ENCODE measurements at regions not wholly inside any gene's neighbourhood (a gene's known extent, or its start where the extent isn't known, plus 50 kb on each side); places are given as distances from the start of the nearest gene placed in this dataset.
"Not testable (repeated sequence)": the region's sequence is repeated elsewhere in the genome, so short reads cannot be mapped to it uniquely, and the experiment has no call there.

- no peak overlapping the region for H3K27ac Mint-ChIP-seq (ENCODE audit: unreplicated experiment)
- no peaks in the 10 kb centered on the region for H3K4me1 Mint-ChIP-seq (ENCODE audit: low read depth, unreplicated experiment)
- DNase-seq, result no peak
- no peak overlapping the region for H3K4me3 Mint-ChIP-seq (ENCODE audit: unreplicated experiment)
- H3K9me3 Mint-ChIP-seq (ENCODE audit: unreplicated experiment), result peaks cover 2% of the 10 kb centered on the region
- H3K36me3 Mint-ChIP-seq (ENCODE audit: unreplicated experiment), result no peaks in the 10 kb centered on the region
- TF ChIP-seq CTCF (IDR thresholded peaks at IDR 0.05; ENCODE audit: partially characterized antibody, unreplicated experiment), result no peak
- H3K27me3 Mint-ChIP-seq (ENCODE audit: unreplicated experiment), result no peaks in the 10 kb centered on the region
Observed at GRCh38 chr2:177000715-177001072, 211.9 kb upstream of the HNRNPA3 start.

- TF ChIP-seq CTCF (IDR thresholded peaks at IDR 0.05; ENCODE audit: partially characterized antibody, unreplicated experiment), result no peak
- DNase-seq, result no peak
- no peaks in the 10 kb centered on the region for H3K4me1 Mint-ChIP-seq (ENCODE audit: low read depth, unreplicated experiment)
- H3K36me3 Mint-ChIP-seq (ENCODE audit: unreplicated experiment), result peaks cover 3% of the 10 kb centered on the region
- H3K4me3 Mint-ChIP-seq (ENCODE audit: unreplicated experiment), result no peak overlapping the region
- peaks cover 2% of the 10 kb centered on the region for H3K9me3 Mint-ChIP-seq (ENCODE audit: unreplicated experiment)
- no peaks in the 10 kb centered on the region for H3K27me3 Mint-ChIP-seq (ENCODE audit: unreplicated experiment)
- H3K27ac Mint-ChIP-seq (ENCODE audit: unreplicated experiment), result no peak overlapping the region
Observed at GRCh38 chr2:177001334-177001733, 211.3 kb upstream of the HNRNPA3 start.

- H3K4me3 Mint-ChIP-seq (ENCODE audit: unreplicated experiment), result no peak overlapping the region
- H3K4me1 Mint-ChIP-seq (ENCODE audit: low read depth, unreplicated experiment), result no peaks in the 10 kb centered on the region
- no peaks in the 10 kb centered on the region for H3K27me3 Mint-ChIP-seq (ENCODE audit: unreplicated experiment)
- TF ChIP-seq CTCF (IDR thresholded peaks at IDR 0.05; ENCODE audit: partially characterized antibody, unreplicated experiment), result no peak
- DNase-seq, result no peak
- no peak overlapping the region for H3K27ac Mint-ChIP-seq (ENCODE audit: unreplicated experiment)
- H3K36me3 Mint-ChIP-seq (ENCODE audit: unreplicated experiment), result peaks cover 8% of the 10 kb centered on the region
- peaks cover 2% of the 10 kb centered on the region for H3K9me3 Mint-ChIP-seq (ENCODE audit: unreplicated experiment)
Observed at GRCh38 chr2:177002983-177003382, 209.6 kb upstream of the HNRNPA3 start.

GRCh38 chr2:177007726-177008125 lies 204.9 kb upstream of the HNRNPA3 start:
- H3K4me1 Mint-ChIP-seq (ENCODE audit: low read depth, unreplicated experiment); H3K9me3 Mint-ChIP-seq (ENCODE audit: unreplicated experiment); H3K4me3 Mint-ChIP-seq (ENCODE audit: unreplicated experiment); H3K36me3 Mint-ChIP-seq (ENCODE audit: unreplicated experiment); DNase-seq; H3K27ac Mint-ChIP-seq (ENCODE audit: unreplicated experiment); H3K27me3 Mint-ChIP-seq (ENCODE audit: unreplicated experiment): not testable (repeated sequence)

- H3K27ac Mint-ChIP-seq (ENCODE audit: unreplicated experiment); H3K36me3 Mint-ChIP-seq (ENCODE audit: unreplicated experiment); H3K9me3 Mint-ChIP-seq (ENCODE audit: unreplicated experiment); DNase-seq; H3K4me1 Mint-ChIP-seq (ENCODE audit: low read depth, unreplicated experiment); H3K4me3 Mint-ChIP-seq (ENCODE audit: unreplicated experiment); H3K27me3 Mint-ChIP-seq (ENCODE audit: unreplicated experiment): not testable (repeated sequence)
Observed at GRCh38 chr2:177008662-177009061, 203.9 kb upstream of the HNRNPA3 start.

GRCh38 chr2:177010146-177010545 lies 202.4 kb upstream of the HNRNPA3 start:
- H3K4me1 Mint-ChIP-seq (ENCODE audit: low read depth, unreplicated experiment), result peaks cover 8% of the 10 kb centered on the region
- no peaks in the 10 kb centered on the region for H3K27me3 Mint-ChIP-seq (ENCODE audit: unreplicated experiment)
- no peak overlapping the region for H3K27ac Mint-ChIP-seq (ENCODE audit: unreplicated experiment)
- no peak for DNase-seq
- no peak overlapping the region for H3K4me3 Mint-ChIP-seq (ENCODE audit: unreplicated experiment)
- no peaks in the 10 kb centered on the region for H3K9me3 Mint-ChIP-seq (ENCODE audit: unreplicated experiment)
- peaks cover 8% of the 10 kb centered on the region for H3K36me3 Mint-ChIP-seq (ENCODE audit: unreplicated experiment)
- TF ChIP-seq CTCF (IDR thresholded peaks at IDR 0.05; ENCODE audit: partially characterized antibody, unreplicated experiment), result no peak
